H9 (cell line): ENCODE measurements at regions not wholly inside any gene's neighbourhood (a gene's known extent, or its start where the extent isn't known, plus 50 kb on each side); places are given as distances from the start of the nearest gene placed in this dataset.

ENCODE experiments used
- DNase-seq: peaks from one replicate; pipeline ENCODE4 v3.0.0-alpha.2; 2017
- H2AFZ ChIP-seq: one replicate; pipeline ENCODE4 v1.6.1; 2013; ENCODE audit warnings: mild to moderate bottlenecking, low read length, control low read depth, moderate library complexity
- H2AK5ac ChIP-seq: 2 replicates; pipeline ENCODE4 v1.6.1; 2013; ENCODE audit warnings: low read length, control low read depth, mixed read lengths; ENCODE audit not compliant: insufficient read length
- H2BK120ac ChIP-seq: one replicate; pipeline ENCODE4 v1.6.1; 2013; ENCODE audit warnings: low read depth, mild to moderate bottlenecking, low read length, control low read depth, inconsistent platforms; ENCODE audit not compliant: poor library complexity, severe bottlenecking
- H2BK12ac ChIP-seq: 2 replicates; pipeline ENCODE4 v1.6.1; 2013; ENCODE audit warnings: low read length, control low read depth, mixed read lengths, low read depth; ENCODE audit not compliant: insufficient read length
- H2BK15ac ChIP-seq: 2 replicates; pipeline ENCODE4 v1.6.1; 2013; ENCODE audit warnings: low read depth, low read length, control low read depth
- H2BK20ac ChIP-seq: one replicate; pipeline ENCODE4 v1.6.1; 2013; ENCODE audit warnings: low read depth, mild to moderate bottlenecking, low read length, control low read depth, inconsistent platforms; ENCODE audit not compliant: poor library complexity, severe bottlenecking
- H2BK5ac ChIP-seq: 2 replicates; pipeline ENCODE4 v1.6.1; 2013; ENCODE audit warnings: low read length, control low read depth, mixed read lengths; ENCODE audit not compliant: insufficient read length
- H3K14ac ChIP-seq: 2 replicates; pipeline ENCODE4 v1.6.1; 2013; ENCODE audit warnings: low read length, control low read depth; ENCODE audit not compliant: insufficient read depth
- H3K18ac ChIP-seq: 2 replicates; pipeline ENCODE4 v1.6.1; 2013; ENCODE audit warnings: low read depth, mild to moderate bottlenecking, mixed read lengths, low read length, control low read depth; ENCODE audit not compliant: insufficient read length
- H3K23ac ChIP-seq: 2 replicates; pipeline ENCODE4 v1.6.1; 2013; ENCODE audit warnings: low read length, control low read depth, mixed read lengths, low read depth; ENCODE audit not compliant: insufficient read length
- H3K23me2 ChIP-seq: 2 replicates; pipeline ENCODE4 v1.6.1; 2013; ENCODE audit warnings: low read depth, mild to moderate bottlenecking, mixed read lengths, low read length, control low read depth; ENCODE audit not compliant: insufficient read length, poor library complexity, severe bottlenecking
- H3K27ac ChIP-seq: 2 replicates; pipeline ENCODE4 v1.5.1; 2013; ENCODE audit warnings: low read length, control low read depth, mixed read lengths, low read depth; ENCODE audit not compliant: insufficient read length
- H3K27me3 ChIP-seq: 2 replicates; pipeline ENCODE4 v1.6.1; 2013; ENCODE audit warnings: low read length, control low read depth, inconsistent platforms; ENCODE audit not compliant: insufficient read depth
- H3K4ac ChIP-seq: 2 replicates; pipeline ENCODE4 v1.6.1; 2013; ENCODE audit warnings: low read depth, mild to moderate bottlenecking, control low read depth, inconsistent platforms, low read length, moderate library complexity
- H3K4me1 ChIP-seq: 2 replicates; pipeline ENCODE4 v1.6.1; 2013; ENCODE audit warnings: low read length, control low read depth, inconsistent platforms; ENCODE audit not compliant: insufficient read depth
- H3K4me2 ChIP-seq: 2 replicates; pipeline ENCODE4 v1.6.1; 2013; ENCODE audit warnings: low read length, control low read depth, mixed read lengths; ENCODE audit not compliant: insufficient read length, insufficient read depth
- H3K56ac ChIP-seq: 2 replicates; pipeline ENCODE4 v1.6.1; 2013; ENCODE audit warnings: low read depth, mild to moderate bottlenecking, mixed read lengths, low read length, control low read depth; ENCODE audit not compliant: insufficient read length
- H3K79me1 ChIP-seq: 2 replicates; pipeline ENCODE4 v1.6.1; 2013; ENCODE audit warnings: low read depth, mild to moderate bottlenecking, moderate library complexity, low read length, control low read depth, inconsistent platforms; ENCODE audit not compliant: insufficient read depth, poor library complexity, severe bottlenecking
- H3K79me2 ChIP-seq: 2 replicates; pipeline ENCODE4 v1.6.1; 2013; ENCODE audit warnings: low read length, control low read depth, inconsistent platforms; ENCODE audit not compliant: insufficient read depth
- H3K9ac ChIP-seq: 2 replicates; pipeline ENCODE4 v1.6.1; 2013; ENCODE audit warnings: low read length, control low read depth, mixed read lengths; ENCODE audit not compliant: insufficient read length; ENCODE audit errors: extremely low read depth
- H3K9me3 ChIP-seq: one replicate; pipeline ENCODE4 v1.6.1; 2013; ENCODE audit warnings: low read depth, low read length, inconsistent platforms; ENCODE audit not compliant: control insufficient read depth
- H3T11ph ChIP-seq: one replicate; pipeline ENCODE4 v1.6.1; 2013; ENCODE audit warnings: mild to moderate bottlenecking, low read length, control low read depth, inconsistent platforms
- H4K20me1 ChIP-seq: one replicate; pipeline ENCODE4 v1.6.1; 2013; ENCODE audit not compliant: control insufficient read depth, insufficient read length, insufficient read depth
- H4K5ac ChIP-seq: 2 replicates; pipeline ENCODE4 v1.6.1; 2013; ENCODE audit warnings: low read depth, mild to moderate bottlenecking, mixed read lengths, low read length, control low read depth; ENCODE audit not compliant: insufficient read length
- H4K8ac ChIP-seq: replicated peaks from 2 replicates; pipeline ENCODE4 v1.6.1; 2013; ENCODE audit warnings: low read length, control low read depth, mixed read lengths, low read depth; ENCODE audit not compliant: insufficient read length
- H4K91ac ChIP-seq: 2 replicates; pipeline ENCODE4 v1.6.1; 2013; ENCODE audit warnings: low read depth, mild to moderate bottlenecking, moderate library complexity, mixed read lengths, low read length, control low read depth; ENCODE audit not compliant: insufficient read length
- H3K27ac Mint-ChIP-seq, 3 experiments: 2 replicates in 2 of 3; 3 replicates in 1 of 3; pipeline ENCODE4 v1.8.0; 2020 to 2021; ENCODE audit warnings: mixed read lengths in 3 of 3, mild to moderate bottlenecking in 1 of 3, moderate library complexity in 1 of 3
- H3K27me3 Mint-ChIP-seq: 2 replicates; pipeline ENCODE4 v1.8.0; 2021; ENCODE audit warnings: low read depth, mild to moderate bottlenecking, moderate library complexity, mixed read lengths
- H3K36me3 Mint-ChIP-seq, 3 experiments: 2 replicates in 2 of 3; 3 replicates in 1 of 3; pipeline ENCODE4 v1.8.0; 2020 to 2021; ENCODE audit warnings: low read depth in 3 of 3, mixed read lengths in 3 of 3; ENCODE audit not compliant: insufficient read depth in 1 of 3
- H3K4me1 Mint-ChIP-seq, 2 experiments: 2 replicates each; pipeline ENCODE4 v1.8.0; 2020; ENCODE audit warnings: mixed read lengths in 2 of 2
- H3K4me3 Mint-ChIP-seq, 2 experiments: 2 replicates in 1 of 2; 3 replicates in 1 of 2; pipeline ENCODE4 v1.8.0; 2020 to 2021; ENCODE audit warnings: mild to moderate bottlenecking in 2 of 2, mixed read lengths in 2 of 2, moderate library complexity in 1 of 2
- H3K9me3 Mint-ChIP-seq, 2 experiments: 2 replicates in 1 of 2; 3 replicates in 1 of 2; pipeline ENCODE4 v1.8.0; 2020; ENCODE audit warnings: mild to moderate bottlenecking in 2 of 2, mixed read lengths in 2 of 2, moderate library complexity in 1 of 2
- WGBS: extraction: QIAGEN DNeasy Blood & Tissue Kit; methylation state at CpG from one replicate; pipeline ENCODE4 v1.1.7; 2013; ENCODE audit warnings: missing lambda C conversion rate, low lambda C conversion rate, mixed read lengths; ENCODE audit not compliant: insufficient read length; ENCODE audit errors: extremely low coverage; 5-methylcytosine and 5-hydroxymethylcytosine counted together
- TF ChIP-seq, protein P1 (sequence below): fragments of 200-600 bp; sonication (generic); conservative IDR thresholded peaks from 3 replicates; pipeline ENCODE4 v1.8.0; 2021; ENCODE audit warnings: antibody characterized with exemption, mild to moderate bottlenecking

DNA sequence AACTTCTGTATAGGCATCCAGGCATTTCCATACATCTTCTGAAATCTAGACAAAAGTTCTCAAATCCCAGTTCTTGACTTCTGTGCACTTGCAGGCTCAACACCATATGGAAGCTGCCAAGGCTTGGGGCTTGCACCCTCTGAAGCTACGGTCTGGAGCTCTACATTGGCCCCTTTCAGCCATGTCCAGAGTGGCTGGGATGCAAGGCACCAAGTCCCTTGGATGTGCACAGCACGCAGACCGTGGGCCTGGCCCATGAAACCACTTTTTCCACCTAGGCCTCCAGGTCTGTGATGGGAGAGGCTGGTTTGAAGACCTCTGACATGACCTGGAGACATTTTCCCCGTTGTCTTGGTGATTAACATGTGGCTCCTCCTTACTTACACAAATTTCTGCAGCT is 1645.1 kb downstream of the REEP3 start:
- H2BK120ac ChIP-seq, result no peak overlapping the region
- no peaks in the 10 kb centered on the region for H3K4me1 ChIP-seq
- H3K4me2 ChIP-seq, result no peak overlapping the region
- TF ChIP-seq, protein P1, sequence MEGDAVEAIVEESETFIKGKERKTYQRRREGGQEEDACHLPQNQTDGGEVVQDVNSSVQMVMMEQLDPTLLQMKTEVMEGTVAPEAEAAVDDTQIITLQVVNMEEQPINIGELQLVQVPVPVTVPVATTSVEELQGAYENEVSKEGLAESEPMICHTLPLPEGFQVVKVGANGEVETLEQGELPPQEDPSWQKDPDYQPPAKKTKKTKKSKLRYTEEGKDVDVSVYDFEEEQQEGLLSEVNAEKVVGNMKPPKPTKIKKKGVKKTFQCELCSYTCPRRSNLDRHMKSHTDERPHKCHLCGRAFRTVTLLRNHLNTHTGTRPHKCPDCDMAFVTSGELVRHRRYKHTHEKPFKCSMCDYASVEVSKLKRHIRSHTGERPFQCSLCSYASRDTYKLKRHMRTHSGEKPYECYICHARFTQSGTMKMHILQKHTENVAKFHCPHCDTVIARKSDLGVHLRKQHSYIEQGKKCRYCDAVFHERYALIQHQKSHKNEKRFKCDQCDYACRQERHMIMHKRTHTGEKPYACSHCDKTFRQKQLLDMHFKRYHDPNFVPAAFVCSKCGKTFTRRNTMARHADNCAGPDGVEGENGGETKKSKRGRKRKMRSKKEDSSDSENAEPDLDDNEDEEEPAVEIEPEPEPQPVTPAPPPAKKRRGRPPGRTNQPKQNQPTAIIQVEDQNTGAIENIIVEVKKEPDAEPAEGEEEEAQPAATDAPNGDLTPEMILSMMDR, result no peak
- no peaks in the 10 kb centered on the region for H3K79me1 ChIP-seq
- no peak overlapping the region for H3K23ac ChIP-seq
- H3K14ac ChIP-seq, result no peak overlapping the region
- H3K79me2 ChIP-seq, result no peaks in the 10 kb centered on the region
- H2AFZ ChIP-seq, result no peak overlapping the region
- no peak overlapping the region for H2BK20ac ChIP-seq
- H3K4ac ChIP-seq, result no peak overlapping the region
- H3K9ac ChIP-seq, result no peak overlapping the region
- no peaks in the 10 kb centered on the region for H3K27me3 ChIP-seq
- H4K20me1 ChIP-seq, result no peaks in the 10 kb centered on the region
- Mint-ChIP-seq H3K36me3 (no peaks in the 10 kb centered on the region), H3K27me3 (no peaks in the 10 kb centered on the region), H3K9me3 (peaks cover 0 to 5% of the 10 kb centered on the region in 2 experiments; a peak in 3 of 5 replicates), H3K4me1 (no peaks in the 10 kb centered on the region), H3K27ac (no peak overlapping the region), H3K4me3 (no peak overlapping the region)
- H3K18ac ChIP-seq, result no peak overlapping the region
- H4K5ac ChIP-seq, result no peak overlapping the region
- no peak overlapping the region for H2BK15ac ChIP-seq
- H2AK5ac ChIP-seq, result no peak overlapping the region
- H2BK12ac ChIP-seq, result no peak overlapping the region
- no peak overlapping the region for H3T11ph ChIP-seq
- no peaks in the 10 kb centered on the region for H3K23me2 ChIP-seq
- no peak overlapping the region for H4K91ac ChIP-seq
- no peaks in the 10 kb centered on the region for H3K9me3 ChIP-seq
- no CpG with 5 or more reads among the region's 4 CpGs for WGBS
- DNase-seq, result no peak
- no peak overlapping the region for H4K8ac ChIP-seq
- no peak overlapping the region for H3K27ac ChIP-seq
- no peak overlapping the region for H3K56ac ChIP-seq
- no peak overlapping the region for H2BK5ac ChIP-seq
